HEK293 (cell line): ENCODE measurements at regions not wholly inside any gene's neighbourhood (a gene's known extent, or its start where the extent isn't known, plus 50 kb on each side); places are given as distances from the start of the nearest gene placed in this dataset.

Source experiments
- CTCF ChIA-PET: fragments of 350-600 bp; formaldehyde crosslinking; extraction: SDS; loops from one replicate; lab custom pipeline; 2021; ENCODE audit warnings: antibody characterized with exemption; lab: Yijun Ruan, JAX
- POLR2A ChIA-PET: fragments of 300-600 bp; formaldehyde crosslinking; extraction: SDS; loops from one replicate; lab custom pipeline; 2020; ENCODE audit warnings: antibody characterized with exemption, inconsistent platforms; lab: Yijun Ruan, JAX
- H3K27ac ChIP-seq: fragments of 200-500 bp; sonication (Bioruptor generic); 2 replicates; pipeline ENCODE4 v1.5.1; 2014; ENCODE audit warnings: low read depth, low read length, control low read depth, inconsistent platforms; ENCODE audit errors: extremely low read depth
- H3K36me3 ChIP-seq, 2 experiments: fragments of 200-500 bp in 1 of 2; sonication (Bioruptor generic) in 1 of 2; 1 replicate in 1 of 2; 2 replicates in 1 of 2; pipeline ENCODE4 v1.5.1; 2014 to 2017; ENCODE audit warnings: inconsistent platforms in 2 of 2, low read length in 2 of 2; ENCODE audit not compliant: control insufficient read depth in 2 of 2, insufficient read depth in 1 of 2
- H3K4me1 ChIP-seq: fragments of 200-500 bp; sonication (Bioruptor generic); 2 replicates; pipeline ENCODE4 v1.5.1; 2014; ENCODE audit warnings: mild to moderate bottlenecking, low read length, inconsistent platforms; ENCODE audit not compliant: control insufficient read depth, insufficient read depth
- H3K4me3 ChIP-seq: 2 replicates; pipeline ENCODE4 v1.5.1; 2011; ENCODE audit warnings: low read depth, mild to moderate bottlenecking, control low read depth, low read length, moderate library complexity
- H3K9me3 ChIP-seq: fragments of 200-500 bp; sonication (Bioruptor generic); 2 replicates; pipeline ENCODE4 v1.5.1; 2014; ENCODE audit warnings: low read depth, low read length, inconsistent platforms; ENCODE audit not compliant: control insufficient read depth, insufficient read depth
- FEZF1 ChIP-seq: fragments of 450-650 bp; formaldehyde crosslinking; IDR thresholded peaks from 2 replicates; pipeline ENCODE4 v1.5.1; 2016; ENCODE audit warnings: missing biosample characterization, missing genetic modification characterization
- GFI1B ChIP-seq: fragments of 450-650 bp; formaldehyde crosslinking; IDR thresholded peaks from 2 replicates; pipeline ENCODE4 v1.5.1; 2016; ENCODE audit warnings: missing biosample characterization, missing genetic modification characterization
- GLIS1 ChIP-seq: fragments of 450-650 bp; formaldehyde crosslinking; IDR thresholded peaks from 2 replicates; pipeline ENCODE4 v1.5.1; 2016; ENCODE audit warnings: missing biosample characterization, missing genetic modification characterization
- GLIS2 ChIP-seq: fragments of 450-650 bp; formaldehyde crosslinking; IDR thresholded peaks from 2 replicates; pipeline ENCODE4 v1.5.1; 2016; ENCODE audit warnings: missing biosample characterization, missing genetic modification characterization
- IKZF3 ChIP-seq: fragments of 450-650 bp; IDR thresholded peaks from 2 replicates; pipeline ENCODE4 v1.5.0; 2018; ENCODE audit warnings: missing biosample characterization, mild to moderate bottlenecking, missing genetic modification characterization, moderate library complexity
- SP7 ChIP-seq: fragments of 450-650 bp; formaldehyde crosslinking; IDR thresholded peaks from 2 replicates; pipeline ENCODE4 v1.5.1; 2016; ENCODE audit warnings: missing biosample characterization, missing genetic modification characterization
- ZBTB8A ChIP-seq: fragments of 450-650 bp; formaldehyde crosslinking; IDR thresholded peaks from 2 replicates; pipeline ENCODE4 v1.5.1; 2016; ENCODE audit warnings: missing biosample characterization, missing genetic modification characterization
- ZFHX2 ChIP-seq: fragments of 450-650 bp; formaldehyde crosslinking; conservative IDR thresholded peaks from 2 replicates; pipeline ENCODE4 v1.5.1; 2016; ENCODE audit warnings: missing biosample characterization, missing genetic modification characterization
- ZFP69B ChIP-seq: fragments of 450-650 bp; formaldehyde crosslinking; IDR thresholded peaks from 2 replicates; pipeline ENCODE4 v1.5.1; 2016; ENCODE audit warnings: missing biosample characterization, missing genetic modification characterization
- ZNF140 ChIP-seq: fragments of 450-650 bp; formaldehyde crosslinking; IDR thresholded peaks from 2 replicates; pipeline ENCODE4 v1.5.1; 2016; ENCODE audit warnings: missing biosample characterization, missing genetic modification characterization
- ZNF175 ChIP-seq: fragments of 450-650 bp; formaldehyde crosslinking; IDR thresholded peaks from 2 replicates; pipeline ENCODE4 v1.5.1; 2016; ENCODE audit warnings: missing biosample characterization, missing genetic modification characterization
- ZNF211 ChIP-seq: fragments of 450-650 bp; formaldehyde crosslinking; IDR thresholded peaks from 2 replicates; pipeline ENCODE4 v1.5.1; 2016; ENCODE audit warnings: low read depth, missing biosample characterization, missing genetic modification characterization
- ZNF23 ChIP-seq: fragments of 450-650 bp; formaldehyde crosslinking; IDR thresholded peaks from 2 replicates; pipeline ENCODE4 v1.5.1; 2016; ENCODE audit warnings: missing biosample characterization, missing genetic modification characterization, borderline replicate concordance
- ZNF341 ChIP-seq: fragments of 450-650 bp; formaldehyde crosslinking; IDR thresholded peaks from 2 replicates; pipeline ENCODE4; 2016; ENCODE audit warnings: low read depth, missing biosample characterization, missing genetic modification characterization
- ZNF354C ChIP-seq: fragments of 450-650 bp; formaldehyde crosslinking; IDR thresholded peaks from 2 replicates; pipeline ENCODE4 v1.5.1; 2016; ENCODE audit warnings: missing biosample characterization, missing genetic modification characterization, low read depth, borderline replicate concordance
- ZNF548 ChIP-seq: fragments of 450-650 bp; formaldehyde crosslinking; IDR thresholded peaks from 2 replicates; pipeline ENCODE4 v1.5.1; 2016; ENCODE audit warnings: missing biosample characterization, missing genetic modification characterization
- ZNF561 ChIP-seq: fragments of 450-650 bp; IDR thresholded peaks from 2 replicates; pipeline ENCODE4 v1.5.1; 2018; ENCODE audit warnings: missing biosample characterization, missing genetic modification characterization, borderline replicate concordance
- ZNF585B ChIP-seq: fragments of 450-650 bp; formaldehyde crosslinking; IDR thresholded peaks from 2 replicates; pipeline ENCODE4 v1.5.1; 2016; ENCODE audit warnings: missing biosample characterization, missing genetic modification characterization
- ZNF600 ChIP-seq: fragments of 450-650 bp; formaldehyde crosslinking; IDR thresholded peaks from 2 replicates; pipeline ENCODE4 v1.5.1; 2016; ENCODE audit warnings: missing biosample characterization, missing genetic modification characterization
- ZNF654 ChIP-seq: fragments of 450-650 bp; formaldehyde crosslinking; IDR thresholded peaks from 2 replicates; pipeline ENCODE4 v1.5.1; 2016; ENCODE audit warnings: low read depth, missing biosample characterization, missing genetic modification characterization
- ZNF670 ChIP-seq: fragments of 450-650 bp; formaldehyde crosslinking; IDR thresholded peaks from 2 replicates; pipeline ENCODE4 v1.5.1; 2016; ENCODE audit warnings: missing biosample characterization, missing genetic modification characterization, low read depth
- ZNF701 ChIP-seq: fragments of 450-650 bp; formaldehyde crosslinking; IDR thresholded peaks from 2 replicates; pipeline ENCODE4 v1.5.1; 2016; ENCODE audit warnings: missing biosample characterization, missing genetic modification characterization
- ZXDB ChIP-seq: fragments of 450-650 bp; formaldehyde crosslinking; IDR thresholded peaks from 2 replicates; pipeline ENCODE4 v1.5.1; 2016; ENCODE audit warnings: missing biosample characterization, missing genetic modification characterization
- TF ChIP-seq, protein P1 (sequence below): fragments of 450-650 bp; formaldehyde crosslinking; IDR thresholded peaks from 2 replicates; pipeline ENCODE4 v1.5.1; 2017; ENCODE audit warnings: missing biosample characterization, missing genetic modification characterization
- TF ChIP-seq, protein P2 (sequence below): fragments of 450-650 bp; formaldehyde crosslinking; IDR thresholded peaks from 2 replicates; pipeline ENCODE4 v1.5.1; 2017; ENCODE audit warnings: missing biosample characterization, missing genetic modification characterization
- TF ChIP-seq, protein P3 (sequence below): fragments of 450-650 bp; formaldehyde crosslinking; IDR thresholded peaks from 2 replicates; pipeline ENCODE4 v1.5.1; 2016; ENCODE audit warnings: missing biosample characterization, missing genetic modification characterization, low read depth
- TF ChIP-seq, protein P4 (sequence below): fragments of 450-650 bp; IDR thresholded peaks from 2 replicates; pipeline ENCODE4 v1.5.1; 2018; ENCODE audit warnings: missing biosample characterization, mild to moderate bottlenecking, missing genetic modification characterization
- TF ChIP-seq, protein P5 (sequence below): fragments of 450-650 bp; formaldehyde crosslinking; IDR thresholded peaks from 2 replicates; pipeline ENCODE4 v1.5.0; 2017; ENCODE audit warnings: missing biosample characterization, missing genetic modification characterization, borderline replicate concordance
- TF ChIP-seq, protein P6 (sequence below): fragments of 450-650 bp; formaldehyde crosslinking; IDR thresholded peaks from 2 replicates; pipeline ENCODE4 v1.5.1; 2017; ENCODE audit warnings: missing biosample characterization, missing genetic modification characterization

DNA sequence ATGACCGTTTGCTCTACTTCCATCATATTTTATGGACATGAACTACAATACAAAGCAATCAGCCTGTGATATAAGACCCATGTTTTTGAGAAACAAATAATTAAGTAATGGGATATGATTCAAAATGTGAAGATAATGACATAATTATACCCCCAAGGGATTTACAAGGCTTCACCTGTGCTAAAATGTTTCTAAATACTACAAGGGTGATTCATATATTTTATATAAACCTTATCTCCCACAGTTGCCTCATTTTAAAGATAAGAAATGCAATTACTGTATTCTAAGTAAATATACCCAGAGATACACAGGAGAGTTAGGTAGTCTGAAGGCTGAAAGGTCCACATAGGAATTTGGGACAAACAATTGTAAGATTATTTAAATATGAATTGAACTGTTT, 662.0 kb upstream of the CHD1 start (continued):
- TF ChIP-seq, protein P1, sequence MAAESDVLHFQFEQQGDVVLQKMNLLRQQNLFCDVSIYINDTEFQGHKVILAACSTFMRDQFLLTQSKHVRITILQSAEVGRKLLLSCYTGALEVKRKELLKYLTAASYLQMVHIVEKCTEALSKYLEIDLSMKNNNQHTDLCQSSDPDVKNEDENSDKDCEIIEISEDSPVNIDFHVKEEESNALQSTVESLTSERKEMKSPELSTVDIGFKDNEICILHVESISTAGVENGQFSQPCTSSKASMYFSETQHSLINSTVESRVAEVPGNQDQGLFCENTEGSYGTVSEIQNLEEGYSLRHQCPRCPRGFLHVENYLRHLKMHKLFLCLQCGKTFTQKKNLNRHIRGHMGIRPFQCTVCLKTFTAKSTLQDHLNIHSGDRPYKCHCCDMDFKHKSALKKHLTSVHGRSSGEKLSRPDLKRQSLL (tag by site-specific recombination), result no peak
- TF ChIP-seq ZNF654 (tag by site-specific recombination), result no peak
- no peak for TF ChIP-seq ZNF175 (tag by site-specific recombination)
- no peak for TF ChIP-seq ZNF140 (tag by site-specific recombination)
- TF ChIP-seq, protein P2, sequence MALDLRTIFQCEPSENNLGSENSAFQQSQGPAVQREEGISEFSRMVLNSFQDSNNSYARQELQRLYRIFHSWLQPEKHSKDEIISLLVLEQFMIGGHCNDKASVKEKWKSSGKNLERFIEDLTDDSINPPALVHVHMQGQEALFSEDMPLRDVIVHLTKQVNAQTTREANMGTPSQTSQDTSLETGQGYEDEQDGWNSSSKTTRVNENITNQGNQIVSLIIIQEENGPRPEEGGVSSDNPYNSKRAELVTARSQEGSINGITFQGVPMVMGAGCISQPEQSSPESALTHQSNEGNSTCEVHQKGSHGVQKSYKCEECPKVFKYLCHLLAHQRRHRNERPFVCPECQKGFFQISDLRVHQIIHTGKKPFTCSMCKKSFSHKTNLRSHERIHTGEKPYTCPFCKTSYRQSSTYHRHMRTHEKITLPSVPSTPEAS (tag by site-specific recombination), result no peak
- TF ChIP-seq, protein P3, sequence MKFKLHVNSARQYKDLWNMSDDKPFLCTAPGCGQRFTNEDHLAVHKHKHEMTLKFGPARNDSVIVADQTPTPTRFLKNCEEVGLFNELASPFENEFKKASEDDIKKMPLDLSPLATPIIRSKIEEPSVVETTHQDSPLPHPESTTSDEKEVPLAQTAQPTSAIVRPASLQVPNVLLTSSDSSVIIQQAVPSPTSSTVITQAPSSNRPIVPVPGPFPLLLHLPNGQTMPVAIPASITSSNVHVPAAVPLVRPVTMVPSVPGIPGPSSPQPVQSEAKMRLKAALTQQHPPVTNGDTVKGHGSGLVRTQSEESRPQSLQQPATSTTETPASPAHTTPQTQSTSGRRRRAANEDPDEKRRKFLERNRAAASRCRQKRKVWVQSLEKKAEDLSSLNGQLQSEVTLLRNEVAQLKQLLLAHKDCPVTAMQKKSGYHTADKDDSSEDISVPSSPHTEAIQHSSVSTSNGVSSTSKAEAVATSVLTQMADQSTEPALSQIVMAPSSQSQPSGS (tag by site-specific recombination), result peak; percentile 15; the same call in 1 of the 2 replicates
- TF ChIP-seq, protein P4, sequence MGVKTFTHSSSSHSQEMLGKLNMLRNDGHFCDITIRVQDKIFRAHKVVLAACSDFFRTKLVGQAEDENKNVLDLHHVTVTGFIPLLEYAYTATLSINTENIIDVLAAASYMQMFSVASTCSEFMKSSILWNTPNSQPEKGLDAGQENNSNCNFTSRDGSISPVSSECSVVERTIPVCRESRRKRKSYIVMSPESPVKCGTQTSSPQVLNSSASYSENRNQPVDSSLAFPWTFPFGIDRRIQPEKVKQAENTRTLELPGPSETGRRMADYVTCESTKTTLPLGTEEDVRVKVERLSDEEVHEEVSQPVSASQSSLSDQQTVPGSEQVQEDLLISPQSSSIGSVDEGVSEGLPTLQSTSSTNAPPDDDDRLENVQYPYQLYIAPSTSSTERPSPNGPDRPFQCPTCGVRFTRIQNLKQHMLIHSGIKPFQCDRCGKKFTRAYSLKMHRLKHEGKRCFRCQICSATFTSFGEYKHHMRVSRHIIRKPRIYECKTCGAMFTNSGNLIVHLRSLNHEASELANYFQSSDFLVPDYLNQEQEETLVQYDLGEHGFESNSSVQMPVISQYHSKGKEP, result no peak
- TF ChIP-seq GLIS2 (tag by site-specific recombination), result no peak
- TF ChIP-seq FEZF1 (tag by site-specific recombination), result peak; percentile 11; the same call in 1 of the 2 replicates
- 0 out of 2 replicates have a peak, but pooled peaks have one; percentile 25 for TF ChIP-seq SP7
- no peak for TF ChIP-seq ZNF670 (tag by site-specific recombination)
- TF ChIP-seq, protein P5, sequence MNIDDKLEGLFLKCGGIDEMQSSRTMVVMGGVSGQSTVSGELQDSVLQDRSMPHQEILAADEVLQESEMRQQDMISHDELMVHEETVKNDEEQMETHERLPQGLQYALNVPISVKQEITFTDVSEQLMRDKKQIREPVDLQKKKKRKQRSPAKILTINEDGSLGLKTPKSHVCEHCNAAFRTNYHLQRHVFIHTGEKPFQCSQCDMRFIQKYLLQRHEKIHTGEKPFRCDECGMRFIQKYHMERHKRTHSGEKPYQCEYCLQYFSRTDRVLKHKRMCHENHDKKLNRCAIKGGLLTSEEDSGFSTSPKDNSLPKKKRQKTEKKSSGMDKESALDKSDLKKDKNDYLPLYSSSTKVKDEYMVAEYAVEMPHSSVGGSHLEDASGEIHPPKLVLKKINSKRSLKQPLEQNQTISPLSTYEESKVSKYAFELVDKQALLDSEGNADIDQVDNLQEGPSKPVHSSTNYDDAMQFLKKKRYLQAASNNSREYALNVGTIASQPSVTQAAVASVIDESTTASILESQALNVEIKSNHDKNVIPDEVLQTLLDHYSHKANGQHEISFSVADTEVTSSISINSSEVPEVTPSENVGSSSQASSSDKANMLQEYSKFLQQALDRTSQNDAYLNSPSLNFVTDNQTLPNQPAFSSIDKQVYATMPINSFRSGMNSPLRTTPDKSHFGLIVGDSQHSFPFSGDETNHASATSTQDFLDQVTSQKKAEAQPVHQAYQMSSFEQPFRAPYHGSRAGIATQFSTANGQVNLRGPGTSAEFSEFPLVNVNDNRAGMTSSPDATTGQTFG (tag by site-specific recombination), result no peak
- TF ChIP-seq, protein P6, sequence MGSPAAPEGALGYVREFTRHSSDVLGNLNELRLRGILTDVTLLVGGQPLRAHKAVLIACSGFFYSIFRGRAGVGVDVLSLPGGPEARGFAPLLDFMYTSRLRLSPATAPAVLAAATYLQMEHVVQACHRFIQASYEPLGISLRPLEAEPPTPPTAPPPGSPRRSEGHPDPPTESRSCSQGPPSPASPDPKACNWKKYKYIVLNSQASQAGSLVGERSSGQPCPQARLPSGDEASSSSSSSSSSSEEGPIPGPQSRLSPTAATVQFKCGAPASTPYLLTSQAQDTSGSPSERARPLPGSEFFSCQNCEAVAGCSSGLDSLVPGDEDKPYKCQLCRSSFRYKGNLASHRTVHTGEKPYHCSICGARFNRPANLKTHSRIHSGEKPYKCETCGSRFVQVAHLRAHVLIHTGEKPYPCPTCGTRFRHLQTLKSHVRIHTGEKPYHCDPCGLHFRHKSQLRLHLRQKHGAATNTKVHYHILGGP (tag by site-specific recombination), result peak; percentile 48; the same call in 1 of the 2 replicates
- no peak for TF ChIP-seq IKZF3 (tag by site-specific recombination)
- TF ChIP-seq ZBTB8A (tag by site-specific recombination), result no peak
- TF ChIP-seq GLIS1 (tag by site-specific recombination), result peak; percentile 22; the same call in 1 of the 2 replicates
- no peak for TF ChIP-seq ZNF341 (tag by site-specific recombination)
- peak; percentile 42; the same call in 1 of the 2 replicates for TF ChIP-seq ZXDB (tag by site-specific recombination)

DNA sequence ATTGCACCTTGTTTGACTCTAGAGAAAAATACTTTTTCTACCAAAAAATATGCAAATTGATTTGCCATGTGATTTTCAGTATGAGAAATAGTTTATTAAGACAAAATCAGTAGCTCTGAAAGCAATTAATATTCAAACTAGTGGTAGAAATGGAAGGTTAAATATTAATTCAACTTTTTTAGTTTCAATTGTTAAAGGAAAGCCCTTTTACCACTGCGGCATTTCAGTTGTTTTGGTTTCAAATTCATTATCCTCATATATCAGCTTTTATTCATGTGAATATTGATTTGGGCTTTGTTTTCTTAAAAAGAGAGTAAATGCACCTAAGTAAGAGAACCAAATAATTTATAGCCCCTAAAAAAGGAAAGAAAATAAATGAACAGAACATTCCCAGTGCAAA, 660.6 kb upstream of the CHD1 start:
- Histone ChIP-seq H3K4me1 (peaks cover 12% of the 10 kb centered on the region; the same call in 1 of the 2 replicates), H3K9me3 (no peaks in the 10 kb centered on the region), H3K36me3 (no peaks in the 10 kb centered on the region), H3K27ac (no peak overlapping the region), H3K4me3 (no peak overlapping the region)
- TF ChIP-seq ZNF211, result no peak
- TF ChIP-seq GFI1B (tag by site-specific recombination), result no peak
- TF ChIP-seq ZNF600, result no peak
- no peak for TF ChIP-seq ZNF23
- TF ChIP-seq ZFHX2 (tag by site-specific recombination), result no peak
- no peak for TF ChIP-seq ZNF701 (tag by site-specific recombination)
- no peak for TF ChIP-seq ZNF585B (tag by site-specific recombination)
- TF ChIP-seq ZFP69B (tag by site-specific recombination), result no peak
- no peak for TF ChIP-seq ZNF548 (tag by site-specific recombination)
- no peak for TF ChIP-seq ZNF561 (tag by site-specific recombination)
- TF ChIP-seq ZNF354C (tag by site-specific recombination), result no peak
- POLR2A ChIA-PET, result no interaction called here
- CTCF ChIA-PET, result interaction anchor here (0.6 kb wide), 2 partner anchors 817 to 890 kb away, joined by 3 to 7 read pairs; no protein-coding TSS in a partner anchor
